ENCODE measurements at regions not wholly inside any gene's neighbourhood (a gene's known extent, or its start where the extent isn't known, plus 50 kb on each side); places are given as distances from the start of the nearest gene placed in this dataset.

DNA sequence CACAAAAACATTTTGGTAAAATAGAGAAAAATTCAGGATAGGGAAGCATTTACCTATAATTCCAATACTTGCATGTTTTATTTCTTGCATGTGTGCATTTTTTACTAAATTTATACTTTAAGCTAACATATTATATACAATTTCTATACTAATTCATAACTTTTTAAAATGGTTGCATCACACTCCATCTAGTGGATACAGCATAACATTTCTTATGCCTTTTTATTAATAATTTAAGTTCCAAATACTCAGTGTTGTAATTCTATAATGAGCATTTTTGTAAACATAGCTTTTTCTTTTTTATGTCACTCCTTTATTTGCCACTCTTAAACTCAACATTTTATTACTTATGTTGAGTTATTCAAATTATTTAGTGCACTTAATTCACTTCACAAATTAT, 477.7 kb downstream of the ZBBX start:
- TF ChIP-seq PAX5 (IDR thresholded peaks at IDR 0.05; ENCODE audit: insufficient read depth, low read length, severe bottlenecking) (no peak), POLR2AphosphoS5 (IDR thresholded peaks at IDR 0.05; ENCODE audit: low read depth, low read length) (no peak), POLR2A (IDR thresholded peaks at IDR 0.05; ENCODE audit: low read depth, low read length) (no peak), SPI1 (IDR thresholded peaks at IDR 0.05; ENCODE audit: low read depth, low read length) (no peak)
